Fibroblast of pulmonary artery (primary cell): ENCODE measurements at regions not wholly inside any gene's neighbourhood (a gene's known extent, or its start where the extent isn't known, plus 50 kb on each side); places are given as distances from the start of the nearest gene placed in this dataset.

ENCODE experiments used
- DNase-seq: peaks from one replicate; pipeline ENCODE4 v3.0.0-alpha.2; 2010; ENCODE audit warnings: low read depth
- H3K4me3 ChIP-seq: replicated peaks from 2 replicates; pipeline ENCODE4 v1.5.1; 2011; ENCODE audit warnings: low read depth, mild to moderate bottlenecking, control low read depth, low read length, moderate library complexity
- CTCF ChIP-seq: IDR thresholded peaks from 2 replicates; pipeline ENCODE4 v1.5.1; 2011; ENCODE audit warnings: mild to moderate bottlenecking, control low read depth, low read length, inconsistent platforms; ENCODE audit errors: missing control alignments

- no peak overlapping the region for H3K4me3 ChIP-seq
- DNase-seq: no peak
- TF ChIP-seq CTCF: no peak
Measured at GRCh38 chr20:59382907-59383306, 82.5 kb downstream of the EDN3 start.

GRCh38 chr20:59385038-59385437 is 84.6 kb downstream of the EDN3 start:
- no peak for TF ChIP-seq CTCF
- no peak overlapping the region for H3K4me3 ChIP-seq
- no peak for DNase-seq

GRCh38 chr20:59385480-59385879 is 85.1 kb downstream of the EDN3 start:
- TF ChIP-seq CTCF: no peak
- H3K4me3 ChIP-seq: no peak overlapping the region
- no peak for DNase-seq

GRCh38 chr20:59386809-59387208 is 86.4 kb downstream of the EDN3 start:
- H3K4me3 ChIP-seq: no peak overlapping the region
- DNase-seq: no peak
- TF ChIP-seq CTCF: no peak

GRCh38 chr20:59387891-59388290 is 87.5 kb downstream of the EDN3 start:
- no peak for TF ChIP-seq CTCF
- no peak overlapping the region for H3K4me3 ChIP-seq
- DNase-seq: no peak

GRCh38 chr20:59388402-59388801 is 88.0 kb downstream of the EDN3 start:
- DNase-seq: no peak
- TF ChIP-seq CTCF: no peak

GRCh38 chr20:59390437-59390836 is 90.0 kb downstream of the EDN3 start:
- no peak overlapping the region for H3K4me3 ChIP-seq
- no peak for TF ChIP-seq CTCF
- no peak for DNase-seq

More at GRCh38 chr20:59388402-59388801, 88.0 kb downstream of the EDN3 start:
- H3K4me3 ChIP-seq: no peak overlapping the region
